H1 (cell line): ENCODE measurements at regions not wholly inside any gene's neighbourhood (a gene's known extent, or its start where the extent isn't known, plus 50 kb on each side); places are given as distances from the start of the nearest gene placed in this dataset.

Source experiments
- CTBP2 ChIP-seq: IDR thresholded peaks from 2 replicates; pipeline ENCODE4 v1.7.0; 2011; ENCODE audit warnings: borderline replicate concordance, mild to moderate bottlenecking, moderate library complexity, mixed read lengths, low read length; ENCODE audit not compliant: insufficient read depth, insufficient read length
- HDAC6 ChIP-seq: IDR thresholded peaks from one replicate; pipeline ENCODE4 v1.7.1; 2012; ENCODE audit warnings: low read depth, mild to moderate bottlenecking, inconsistent platforms, low read length, moderate library complexity
- POU5F1 ChIP-seq: IDR thresholded peaks from 2 replicates; pipeline ENCODE4 v1.6.1; 2011; ENCODE audit warnings: low read depth, mild to moderate bottlenecking, low read length, moderate library complexity
- SP2 ChIP-seq: IDR thresholded peaks from 2 replicates; pipeline ENCODE4 v1.6.1; 2012; ENCODE audit warnings: mild to moderate bottlenecking, low read length, inconsistent platforms
- TAF1 ChIP-seq: IDR thresholded peaks from 2 replicates; pipeline ENCODE4 v1.6.1; 2011; ENCODE audit warnings: mild to moderate bottlenecking, low read depth, low read length
- TBP ChIP-seq: IDR thresholded peaks from 2 replicates; pipeline ENCODE4 v1.6.1; 2011; ENCODE audit warnings: low read depth, low read length, improper control_type of control experiment
- TF ChIP-seq, protein P1 (sequence below): IDR thresholded peaks from 2 replicates; pipeline ENCODE4 v1.6.1; 2011; ENCODE audit warnings: low read length, improper control_type of control experiment

DNA sequence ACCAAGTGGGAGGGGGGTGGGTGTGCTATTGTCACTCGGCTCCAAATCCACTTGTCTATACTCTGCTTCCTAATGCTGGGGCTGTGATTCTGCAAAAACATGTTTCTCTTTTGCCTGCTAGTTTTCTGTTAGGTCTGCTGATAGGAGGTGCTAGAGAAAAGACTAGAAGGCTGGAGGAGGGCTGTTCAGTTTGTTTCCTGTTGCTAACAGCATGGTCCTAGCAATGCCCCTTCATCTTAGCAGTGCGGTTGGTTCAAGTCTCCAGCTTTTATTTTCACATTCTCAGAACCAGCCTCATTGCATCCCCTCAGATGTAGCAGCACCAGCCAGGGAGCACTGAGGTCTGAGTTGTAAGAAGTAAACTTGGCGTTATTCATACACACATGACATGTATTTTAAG lies 310.2 kb downstream of the YTHDC2 start (continued):
- TF ChIP-seq, protein P1, sequence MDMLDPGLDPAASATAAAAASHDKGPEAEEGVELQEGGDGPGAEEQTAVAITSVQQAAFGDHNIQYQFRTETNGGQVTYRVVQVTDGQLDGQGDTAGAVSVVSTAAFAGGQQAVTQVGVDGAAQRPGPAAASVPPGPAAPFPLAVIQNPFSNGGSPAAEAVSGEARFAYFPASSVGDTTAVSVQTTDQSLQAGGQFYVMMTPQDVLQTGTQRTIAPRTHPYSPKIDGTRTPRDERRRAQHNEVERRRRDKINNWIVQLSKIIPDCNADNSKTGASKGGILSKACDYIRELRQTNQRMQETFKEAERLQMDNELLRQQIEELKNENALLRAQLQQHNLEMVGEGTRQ = no peak
- TF ChIP-seq CTBP2 = no peak
- no peak for TF ChIP-seq POU5F1
- no peak for TF ChIP-seq HDAC6
- no peak for TF ChIP-seq SP2
- no peak for TF ChIP-seq TBP
- TF ChIP-seq TAF1 = no peak
- TF ChIP-seq, all 59 proteins: peak for 0
